HepG2 (cell line): ENCODE measurements at regions not wholly inside any gene's neighbourhood (a gene's known extent, or its start where the extent isn't known, plus 50 kb on each side); places are given as distances from the start of the nearest gene placed in this dataset.

Experiments used
- ATAC-seq: fragments of 200-7000 bp; cut with Tn5 transposase; 3 replicates; pipeline ENCODE4 v1.9.1; 2020; ENCODE audit warnings: mild to moderate bottlenecking, moderate library complexity
- BruUV-seq: library from RNA; stranded (reverse); fragments of 400-500 nt; replicated peaks from 2 replicates; lab custom pipeline; 2021; lab: Mats Ljungman, UMichigan
- CTCF ChIA-PET: fragments of 300-600 bp; formaldehyde crosslinking; extraction: SDS; loops from one replicate; lab custom pipeline; 2021; ENCODE audit warnings: low total read pairs, inconsistent platforms, low intra/inter-chr PET ratio; lab: Yijun Ruan, JAX
- POLR2A ChIA-PET: fragments of 350-600 bp; sonication (Branson Sonifier 250); formaldehyde crosslinking; loops from one replicate; lab custom pipeline; 2020; ENCODE audit warnings: antibody characterized with exemption, inconsistent platforms; lab: Yijun Ruan, JAX
- DNase-seq: peaks from one replicate; pipeline ENCODE4 v3.0.0-alpha.2; 2015; ENCODE audit warnings: low spot score
- FAIRE-seq: peaks from 3 replicates; lab custom pipeline; 2011; peaks lifted over from hg19 to GRCh38; lab: Jason Lieb, UNC
- H2AFZ ChIP-seq: one replicate; pipeline ENCODE4 v1.6.1; 2011; ENCODE audit warnings: low read length, inconsistent platforms
- H3K27ac ChIP-seq: fragments of 300-600 bp; 3 replicates; pipeline ENCODE4 v1.8.0; 2011; ENCODE audit warnings: mixed run types, mild to moderate bottlenecking, mixed read lengths, low read length, inconsistent platforms; ENCODE audit not compliant: insufficient read depth; ENCODE audit errors: extremely low read length
- H3K27me3 ChIP-seq, 2 experiments: fragments of 200-600 bp in 1 of 2; 2 replicates in 1 of 2; 3 replicates in 1 of 2; pipeline versions ENCODE4 v1.6.0 to v1.8.0; 2011; ENCODE audit warnings: low read length in 2 of 2, mild to moderate bottlenecking in 2 of 2, moderate library complexity in 2 of 2, inconsistent platforms in 1 of 2; ENCODE audit not compliant: insufficient read depth in 2 of 2, control insufficient read depth in 1 of 2
- H3K36me3 ChIP-seq, 2 experiments: fragments of 200-600 bp in 1 of 2; replicated peaks in 1 of 2; 2 replicates in 1 of 2; 3 replicates in 1 of 2; pipeline versions ENCODE4 v1.5.1 to v1.8.0; 2011; ENCODE audit warnings: low read length in 2 of 2, inconsistent platforms in 1 of 2; ENCODE audit not compliant: insufficient read depth in 2 of 2, control insufficient read depth in 1 of 2
- H3K4me1 ChIP-seq: 2 replicates; pipeline ENCODE4 v1.5.1; 2012; ENCODE audit warnings: low read length, inconsistent platforms; ENCODE audit not compliant: insufficient read depth
- H3K4me2 ChIP-seq: 2 replicates; pipeline ENCODE4 v1.6.0; 2011; ENCODE audit warnings: low read depth, low read length, inconsistent platforms
- H3K4me3 ChIP-seq, 3 experiments: fragments of 200-600 bp in 1 of 3; sonication (generic), shearing (Covaris generic) in 1 of 3; replicated peaks in 1 of 3; 2 replicates each; pipeline ENCODE4 v1.5.1; 2011 to 2016; ENCODE audit warnings: low read length in 3 of 3, inconsistent platforms in 2 of 3, low read depth in 2 of 3, mild to moderate bottlenecking in 2 of 3, control low read depth in 1 of 3, mixed read lengths in 1 of 3; ENCODE audit not compliant: insufficient read depth in 1 of 3
- H3K79me2 ChIP-seq: one replicate; pipeline ENCODE4 v1.6.1; 2011; ENCODE audit warnings: low read length, inconsistent platforms; ENCODE audit not compliant: insufficient read depth
- H3K9ac ChIP-seq: 2 replicates; pipeline ENCODE4 v1.6.0; 2011; ENCODE audit warnings: mild to moderate bottlenecking, low read depth, low read length, inconsistent platforms; ENCODE audit not compliant: insufficient read depth
- H3K9me3 ChIP-seq: 2 replicates; pipeline ENCODE4 v1.5.1; 2012; ENCODE audit warnings: mild to moderate bottlenecking, low read length
- H4K20me1 ChIP-seq: 2 replicates; pipeline ENCODE4 v1.6.0; 2011; ENCODE audit warnings: inconsistent platforms, mild to moderate bottlenecking, low read length, moderate library complexity; ENCODE audit not compliant: insufficient read depth
- GMEB2 ChIP-seq: IDR thresholded peaks from 2 replicates; pipeline ENCODE4 v1.6.1; 2016; ENCODE audit warnings: missing biosample characterization, missing genetic modification reagents, low read depth
- HCFC1 ChIP-seq: fragments of 150-350 bp; IDR thresholded peaks from 2 replicates; pipeline ENCODE4 v1.6.1; 2014; ENCODE audit warnings: low read depth, low read length
- HNRNPH1 ChIP-seq: fragments of 200-400 bp; formaldehyde crosslinking; optimal IDR thresholded peaks from 2 replicates; pipeline ENCODE3; 2017; ENCODE audit warnings: mild to moderate bottlenecking, low read depth, low read length
- HOXD1 ChIP-seq: sonication (generic); formaldehyde crosslinking; IDR thresholded peaks from 2 replicates; pipeline ENCODE4 v1.5.0; 2020; ENCODE audit warnings: missing genetic modification reagents
- MBD4 ChIP-seq: IDR thresholded peaks from 2 replicates; pipeline ENCODE4 v1.6.1; 2012; ENCODE audit warnings: low read length, inconsistent platforms, borderline replicate concordance
- NR2F1 ChIP-seq, 2 experiments: fragments of 450-650 bp in 1 of 2; formaldehyde crosslinking in 1 of 2; IDR thresholded peaks; 2 replicates each; pipeline versions ENCODE4 v1.5.0 to v1.6.1; 2016 to 2020; ENCODE audit warnings: mild to moderate bottlenecking in 1 of 2, missing compliant biosample characterization in 1 of 2, missing genetic modification reagents in 1 of 2, moderate library complexity in 1 of 2
- PCBP2 ChIP-seq: fragments of 200-400 bp; formaldehyde crosslinking; optimal IDR thresholded peaks from 2 replicates; pipeline ENCODE3; 2018; ENCODE audit warnings: low read length, low read depth; ENCODE audit not compliant: poor library complexity, severe bottlenecking
- POGK ChIP-seq: sonication (generic); formaldehyde crosslinking; conservative IDR thresholded peaks from 2 replicates; pipeline ENCODE4 v1.8.0; 2022; ENCODE audit warnings: mild to moderate bottlenecking, moderate library complexity, missing genetic modification reagents
- YEATS2 ChIP-seq: sonication (generic); formaldehyde crosslinking; IDR thresholded peaks from 2 replicates; pipeline ENCODE4 v1.4.0; 2020; ENCODE audit warnings: missing genetic modification reagents, borderline replicate concordance
- ZFY ChIP-seq: sonication (generic); formaldehyde crosslinking; IDR thresholded peaks from 2 replicates; pipeline ENCODE4 v1.4.0; 2020; ENCODE audit warnings: missing genetic modification reagents
- in situ Hi-C: cut with HindIII; loops from 2 replicates; pipeline ENCODE4 v1.10.0; 2017; ENCODE audit warnings: low pct_unique_long_range_greater_than_20kb; ENCODE audit not compliant: extremely low pct_ligation_motif_present
- intact Hi-C: fragments of 100-400 bp; cut with micrococcal nuclease; formaldehyde crosslinking; loops from one replicate; pipeline ENCODE4 v1.10.0; 2022; ENCODE audit not compliant: unreplicated experiment

- no peak overlapping the region for H3K27ac ChIP-seq
- H4K20me1 ChIP-seq, result no peaks in the 10 kb centered on the region
- BruUV-seq, result no TSS peak
- TF ChIP-seq ZFY (CRISPR knock-in tag) (no peak), MBD4 (no peak), HNRNPH1 (no peak), HCFC1 (no peak), POGK (no peak), YEATS2 (CRISPR knock-in tag) (no peak), HOXD1 (CRISPR knock-in tag) (no peak), NR2F1 (CRISPR knock-in tag; IDR thresholded peaks at IDR 0.05) (no peak), PCBP2 (no peak), GMEB2 (CRISPR knock-in tag) (no peak)
- H3K4me3 ChIP-seq, result no peak overlapping the region
- no peak overlapping the region for H3K9ac ChIP-seq
- in situ Hi-C loops, result no loop called here
- FAIRE-seq (no peak), DNase-seq (no peak), ATAC-seq (no peak)
- no peaks in the 10 kb centered on the region for H3K36me3 ChIP-seq
- no peaks in the 10 kb centered on the region for H3K9me3 ChIP-seq
- no peaks in the 10 kb centered on the region for H3K79me2 ChIP-seq
- ChIA-PET POLR2A (no interaction called here), CTCF (no interaction called here)
- intact Hi-C loops, result no loop called here
- H2AFZ ChIP-seq, result no peak overlapping the region
- no peaks in the 10 kb centered on the region for H3K27me3 ChIP-seq
- no peak overlapping the region for H3K4me2 ChIP-seq
- no peaks in the 10 kb centered on the region for H3K4me1 ChIP-seq
Observed at GRCh38 chr7:116331020-116331419, 120.7 kb downstream of the TES start.
